ENCODE measurements at regions not wholly inside any gene's neighbourhood (a gene's known extent, or its start where the extent isn't known, plus 50 kb on each side); places are given as distances from the start of the nearest gene placed in this dataset.

DNA sequence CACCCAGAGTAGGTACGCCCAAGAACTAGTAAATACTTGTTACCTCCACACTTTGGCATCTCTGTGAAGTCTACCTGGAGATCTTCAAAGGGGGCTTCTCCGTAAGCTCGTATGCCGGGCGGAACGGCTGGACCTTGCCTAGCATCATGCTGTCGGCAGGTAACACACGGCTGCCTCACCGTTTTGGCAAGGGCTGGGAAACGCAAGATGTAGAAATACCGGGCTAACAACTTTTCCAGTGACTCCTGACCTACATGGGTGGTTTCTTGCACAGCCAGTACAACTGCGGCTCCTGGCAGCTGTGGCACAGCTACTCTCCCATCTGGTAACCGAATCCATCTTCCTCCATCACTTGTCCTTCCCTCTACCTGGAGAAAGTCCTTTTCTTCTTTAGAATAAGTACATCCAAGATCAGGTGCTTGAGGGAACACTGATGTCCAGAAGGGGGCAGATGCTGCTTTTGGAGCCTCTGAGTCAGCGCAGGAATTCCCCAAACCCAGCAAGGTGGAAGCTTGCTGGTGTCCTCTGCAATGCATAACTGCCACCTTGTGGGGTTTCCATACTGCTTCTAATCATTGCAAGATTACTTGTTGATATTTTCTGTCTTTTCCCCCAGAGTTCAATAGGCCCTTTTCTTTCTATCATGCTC lies 59.7 kb upstream of the FRG2C start:
- TF ChIP-seq, protein P1, sequence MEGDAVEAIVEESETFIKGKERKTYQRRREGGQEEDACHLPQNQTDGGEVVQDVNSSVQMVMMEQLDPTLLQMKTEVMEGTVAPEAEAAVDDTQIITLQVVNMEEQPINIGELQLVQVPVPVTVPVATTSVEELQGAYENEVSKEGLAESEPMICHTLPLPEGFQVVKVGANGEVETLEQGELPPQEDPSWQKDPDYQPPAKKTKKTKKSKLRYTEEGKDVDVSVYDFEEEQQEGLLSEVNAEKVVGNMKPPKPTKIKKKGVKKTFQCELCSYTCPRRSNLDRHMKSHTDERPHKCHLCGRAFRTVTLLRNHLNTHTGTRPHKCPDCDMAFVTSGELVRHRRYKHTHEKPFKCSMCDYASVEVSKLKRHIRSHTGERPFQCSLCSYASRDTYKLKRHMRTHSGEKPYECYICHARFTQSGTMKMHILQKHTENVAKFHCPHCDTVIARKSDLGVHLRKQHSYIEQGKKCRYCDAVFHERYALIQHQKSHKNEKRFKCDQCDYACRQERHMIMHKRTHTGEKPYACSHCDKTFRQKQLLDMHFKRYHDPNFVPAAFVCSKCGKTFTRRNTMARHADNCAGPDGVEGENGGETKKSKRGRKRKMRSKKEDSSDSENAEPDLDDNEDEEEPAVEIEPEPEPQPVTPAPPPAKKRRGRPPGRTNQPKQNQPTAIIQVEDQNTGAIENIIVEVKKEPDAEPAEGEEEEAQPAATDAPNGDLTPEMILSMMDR (IDR thresholded peaks at IDR 0.05), result peak; percentile 28; the same call in 1 of the 2 replicates

DNA sequence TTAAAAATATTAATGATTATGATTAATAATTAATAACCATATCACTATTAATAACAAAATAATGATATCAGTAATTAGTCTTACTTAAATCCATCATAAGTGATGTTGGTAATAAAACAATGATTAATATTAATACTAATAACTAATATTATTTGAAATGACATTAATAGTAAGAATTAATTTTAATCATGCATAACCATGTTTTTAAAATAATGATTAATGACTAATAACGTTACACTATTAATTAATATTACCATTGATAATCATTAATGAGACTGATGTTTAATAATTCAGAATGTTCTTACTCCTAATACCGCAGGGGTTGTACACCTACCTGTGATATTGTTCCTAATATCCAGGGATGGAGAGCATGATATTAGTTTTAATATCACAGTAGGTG lies 53.4 kb upstream of the FRG2C start:
- TF ChIP-seq, protein P1 (IDR thresholded peaks at IDR 0.05), result no peak
